Transverse colon (tissue), 4 donors: ENCODE measurements at regions not wholly inside any gene's neighbourhood (a gene's known extent, or its start where the extent isn't known, plus 50 kb on each side); places are given as distances from the start of the nearest gene placed in this dataset.

Experiments
- DNase-seq: peaks from one replicate; pipeline ENCODE4 v3.0.0-alpha.2; 2019
- H3K27ac ChIP-seq, 4 donors: fragments of 200-600 bp; sonication (generic); 2 replicates each; pipeline ENCODE4 v1.5.1; 2016 to 2018; ENCODE audit warnings: inconsistent platforms in 4 of 4
- H3K27me3 ChIP-seq: fragments of 200-600 bp; sonication (generic); 2 replicates; pipeline ENCODE4 v1.5.1; 2017; ENCODE audit warnings: inconsistent platforms
- H3K36me3 ChIP-seq, 4 donors: fragments of 200-600 bp; sonication (generic); 2 replicates each; pipeline ENCODE4 v1.5.1; 2017 to 2019; ENCODE audit warnings: inconsistent platforms in 4 of 4
- H3K4me1 ChIP-seq, 4 donors: fragments of 200-600 bp; sonication (generic); 2 replicates each; pipeline ENCODE4 v1.5.1; 2017 to 2020; ENCODE audit warnings: inconsistent platforms in 4 of 4
- H3K4me3 ChIP-seq, 4 donors: fragments of 200-600 bp; sonication (generic); 1 replicate in 1 of 4; 2 replicates in 3 of 4; pipeline versions ENCODE4 v1.5.1 to v1.6.1; 2017 to 2019; ENCODE audit warnings: inconsistent platforms in 4 of 4
- H3K9me3 ChIP-seq, 2 donors: fragments of 200-600 bp; sonication (generic); 2 replicates each; pipeline ENCODE4 v1.5.1; 2017 to 2019; ENCODE audit warnings: inconsistent platforms in 2 of 2
- CTCF ChIP-seq, 5 experiments: fragments of 200-600 bp in 3 of 5; fragments of 450-650 bp in 2 of 5; sonication (generic) in 3 of 5; IDR thresholded peaks; 1 replicate in 2 of 5; 2 replicates in 3 of 5; pipeline ENCODE4 v1.5.1; 2016 to 2017; ENCODE audit warnings: antibody characterized with exemption in 5 of 5, inconsistent platforms in 3 of 5, mild to moderate bottlenecking in 2 of 5, moderate library complexity in 1 of 5
- EP300 ChIP-seq: sonication (generic); formaldehyde crosslinking; IDR thresholded peaks from one replicate; pipeline ENCODE4 v1.6.1; 2017; ENCODE audit warnings: antibody characterized with exemption, low read depth
- POLR2A ChIP-seq: fragments of 450-650 bp; IDR thresholded peaks from one replicate; pipeline ENCODE4 v1.6.1; 2016; ENCODE audit warnings: antibody characterized with exemption, mild to moderate bottlenecking, moderate library complexity
- POLR2AphosphoS5 ChIP-seq, 3 donors: sonication (generic); formaldehyde crosslinking; IDR thresholded peaks; one replicate each; pipeline ENCODE4 v1.6.1; 2016; ENCODE audit warnings: antibody characterized with exemption in 3 of 3
- WGBS, 2 donors: methylation state at CpG; one replicate each; pipeline ENCODE4 v1.1.5; 2018; ENCODE audit warnings: low coverage in 1 of 2; 5-methylcytosine and 5-hydroxymethylcytosine counted together
- in situ Hi-C, 4 donors: fragments of 200-750 bp; cut with MboI; loops; one replicate each; pipeline versions ENCODE4 v1.15.0 to v1.15.1; 2017; ENCODE audit warnings: low sequenced_read_pairs in 3 of 4, low pct_ligation_motif_present in 1 of 4, low pct_unique_long_range_greater_than_20kb in 1 of 4
- intact Hi-C: fragments of 100-400 bp; cut with DNase I; formaldehyde crosslinking; loops from one replicate; pipeline ENCODE4 v1.15.1; 2023; ENCODE audit warnings: low total_unique reads

DNA sequence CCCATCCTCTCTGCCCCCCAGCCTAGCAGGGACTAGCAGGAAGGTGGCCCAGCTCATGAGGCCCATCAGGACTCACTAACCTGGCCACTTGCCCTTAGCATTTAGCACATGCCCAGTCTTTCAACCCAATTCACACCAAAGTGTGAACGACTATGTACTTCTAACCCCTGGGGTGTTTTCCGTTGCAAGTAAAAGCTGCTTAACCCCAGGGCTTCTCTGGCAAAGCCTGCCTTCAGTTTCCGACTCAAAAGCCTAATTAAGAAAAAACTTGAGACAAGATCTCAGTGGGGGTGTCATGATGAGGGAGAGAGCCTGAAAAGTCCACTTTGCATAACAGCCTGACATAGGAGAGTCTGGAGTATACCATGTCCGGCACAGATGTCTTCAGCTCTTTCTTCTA is 347.8 kb downstream of the MN1 start:
- Histone ChIP-seq H3K9me3 (no peaks in the 10 kb centered on the region), H3K4me3 (no peak overlapping the region), H3K36me3 (no peaks in the 10 kb centered on the region), H3K27ac (no peak overlapping the region), H3K4me1 (no peaks in the 10 kb centered on the region), H3K27me3 (no peaks in the 10 kb centered on the region)
- 84% methylated on average over 4 of the region's 4 CpGs; no CpG with 5 or more reads in 1 of the 2 donors for WGBS, 2 donors
- no peak for DNase-seq
- intact Hi-C loops, result no loop called here
- no peak for TF ChIP-seq EP300
- TF ChIP-seq CTCF (IDR thresholded peaks at IDR 0.05), result no peak
- no peak for TF ChIP-seq POLR2A
- TF ChIP-seq POLR2AphosphoS5 (IDR thresholded peaks at IDR 0.05), result no peak
- in situ Hi-C loops, result no loop called here

GRCh38 chr22:27454807-27455450 is 346.6 kb downstream of the MN1 start:
- no peaks in the 10 kb centered on the region for H3K36me3 ChIP-seq
- WGBS, 2 donors, result 60 to 73% methylated on average over 1 to 4 of the region's 4 CpGs
- in situ Hi-C loops, result no loop called here
- H3K9me3 ChIP-seq, result no peaks in the 10 kb centered on the region
- no peaks in the 10 kb centered on the region for H3K4me1 ChIP-seq
- intact Hi-C loops, result no loop called here
- H3K27me3 ChIP-seq, result no peaks in the 10 kb centered on the region
- DNase-seq, result no peak
- no peak overlapping the region for H3K4me3 ChIP-seq
- TF ChIP-seq POLR2AphosphoS5 (IDR thresholded peaks at IDR 0.05) (no peak), EP300 (no peak), POLR2A (no peak), CTCF (IDR thresholded peaks at IDR 0.05) (no peak)
- no peak overlapping the region for H3K27ac ChIP-seq

DNA sequence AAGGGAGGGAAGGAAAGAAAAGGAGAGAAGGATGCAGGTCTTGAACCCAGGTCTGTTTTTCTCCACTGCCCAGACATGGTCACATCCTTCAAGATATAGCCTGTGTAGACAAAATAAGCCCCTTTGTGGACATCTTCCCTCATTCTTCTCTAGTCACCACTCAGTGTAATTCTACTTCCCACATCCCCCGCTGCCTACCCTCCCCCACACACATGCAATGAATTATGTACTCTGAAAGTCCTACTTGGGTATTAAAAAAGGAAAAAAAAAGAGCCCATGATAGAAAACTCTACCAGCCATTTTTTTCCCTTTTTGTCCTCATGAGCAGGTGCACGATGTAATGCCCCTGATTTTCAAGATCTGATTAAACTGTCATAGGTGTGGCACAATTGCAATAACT is 346.0 kb downstream of the MN1 start:
- WGBS, 2 donors, result 64 to 71% methylated on average over 2 of the region's 2 CpGs
- Histone ChIP-seq H3K4me3 (no peak overlapping the region), H3K27me3 (no peaks in the 10 kb centered on the region), H3K9me3 (no peaks in the 10 kb centered on the region), H3K36me3 (no peaks in the 10 kb centered on the region), H3K27ac (no peak overlapping the region), H3K4me1 (no peaks in the 10 kb centered on the region)
- no peak for TF ChIP-seq CTCF (IDR thresholded peaks at IDR 0.05)
- TF ChIP-seq EP300, result no peak
- TF ChIP-seq POLR2AphosphoS5 (IDR thresholded peaks at IDR 0.05), result no peak
- no peak for TF ChIP-seq POLR2A
- in situ Hi-C loops, result no loop called here
- intact Hi-C loops, result no loop called here
- no peak for DNase-seq

- intact Hi-C loops, result no loop called here
- in situ Hi-C loops, result no loop called here
Observed at GRCh38 chr22:27456696-27457503, 344.7 kb downstream of the MN1 start.

More at GRCh38 chr22:27456696-27457503, 344.7 kb downstream of the MN1 start:
- H3K4me1 ChIP-seq, result no peaks in the 10 kb centered on the region
- H3K4me3 ChIP-seq, result no peak overlapping the region
- no peaks in the 10 kb centered on the region for H3K36me3 ChIP-seq
- no peaks in the 10 kb centered on the region for H3K27me3 ChIP-seq
- H3K9me3 ChIP-seq, result no peaks in the 10 kb centered on the region
- H3K27ac ChIP-seq, result no peak overlapping the region
- DNase-seq, result no peak
- WGBS, 2 donors, result 51 to 58% methylated on average over 7 to 10 of the region's 10 CpGs
- no peak for TF ChIP-seq POLR2AphosphoS5 (IDR thresholded peaks at IDR 0.05)
- TF ChIP-seq EP300, result no peak
- no peak for TF ChIP-seq CTCF (IDR thresholded peaks at IDR 0.05)
- no peak for TF ChIP-seq POLR2A
